ENCODE measurements at regions not wholly inside any gene's neighbourhood (a gene's known extent, or its start where the extent isn't known, plus 50 kb on each side); places are given as distances from the start of the nearest gene placed in this dataset.

DNA sequence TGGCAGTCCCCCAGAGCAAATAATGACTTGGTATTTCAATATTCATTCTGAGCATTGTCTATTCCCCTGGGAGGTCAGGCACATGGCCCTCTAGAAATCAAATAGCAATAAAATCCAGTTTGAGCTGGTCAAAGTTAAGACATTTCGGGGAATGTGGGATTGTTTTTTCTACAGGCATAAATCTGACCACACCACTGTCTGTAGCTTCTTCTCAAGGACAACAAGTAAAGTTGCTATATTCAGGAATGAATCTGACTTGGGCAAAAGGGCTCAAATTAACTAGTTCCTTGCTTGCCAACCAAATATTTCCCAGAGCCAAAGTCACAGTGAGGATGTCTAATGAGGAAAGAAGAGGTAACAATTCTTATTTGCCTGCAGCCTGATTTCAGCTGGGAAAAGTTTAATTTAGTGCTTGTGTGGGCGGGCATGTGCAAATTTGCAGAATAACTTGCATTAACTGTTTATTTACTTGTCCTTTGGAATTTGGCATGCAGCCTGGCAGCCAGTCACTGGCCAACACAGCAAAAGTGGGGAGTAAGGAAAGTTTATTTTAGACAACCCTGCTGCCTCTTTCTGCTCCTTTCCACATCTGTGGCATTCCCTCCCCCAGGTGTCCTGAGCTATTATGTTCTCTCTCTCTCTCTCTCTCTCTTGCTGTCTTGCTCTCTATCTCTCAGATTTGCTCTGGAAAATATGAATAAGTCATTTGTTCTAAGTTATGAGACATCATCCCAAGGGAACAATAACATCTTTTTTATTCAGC is 51.2 kb upstream of the ARHGAP20 start:
- TF ChIP-seq POLR2A (IDR thresholded peaks at IDR 0.05): no peak
- no peak for TF ChIP-seq CTCF (IDR thresholded peaks at IDR 0.05)
